ENCODE measurements at regions not wholly inside any gene's neighbourhood (a gene's known extent, or its start where the extent isn't known, plus 50 kb on each side); places are given as distances from the start of the nearest gene placed in this dataset.

DNA sequence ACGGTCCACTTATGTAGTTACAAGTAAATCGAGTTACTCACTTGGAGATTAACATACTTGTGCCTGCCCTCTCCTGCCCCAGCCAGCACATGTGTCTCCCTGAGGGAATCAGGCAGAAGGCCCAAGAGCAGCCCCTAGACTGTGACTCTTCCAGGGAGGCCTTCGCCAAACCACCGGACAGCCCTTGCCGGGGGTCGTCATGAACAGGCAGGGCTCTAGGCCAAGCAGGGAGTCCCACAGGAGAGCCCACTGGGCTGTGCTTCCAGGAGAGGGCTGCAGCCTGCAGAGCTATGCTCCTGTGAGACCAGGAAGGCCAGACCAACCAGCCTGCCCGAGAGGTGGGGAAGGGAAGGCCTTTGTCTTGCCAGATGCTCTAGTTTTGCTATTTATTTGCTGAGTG is 283.3 kb downstream of the FOXO1 start:
- no peak for TF ChIP-seq EZH2 (IDR thresholded peaks at IDR 0.05; ENCODE audit: borderline replicate concordance)
- TF ChIP-seq, protein P1, sequence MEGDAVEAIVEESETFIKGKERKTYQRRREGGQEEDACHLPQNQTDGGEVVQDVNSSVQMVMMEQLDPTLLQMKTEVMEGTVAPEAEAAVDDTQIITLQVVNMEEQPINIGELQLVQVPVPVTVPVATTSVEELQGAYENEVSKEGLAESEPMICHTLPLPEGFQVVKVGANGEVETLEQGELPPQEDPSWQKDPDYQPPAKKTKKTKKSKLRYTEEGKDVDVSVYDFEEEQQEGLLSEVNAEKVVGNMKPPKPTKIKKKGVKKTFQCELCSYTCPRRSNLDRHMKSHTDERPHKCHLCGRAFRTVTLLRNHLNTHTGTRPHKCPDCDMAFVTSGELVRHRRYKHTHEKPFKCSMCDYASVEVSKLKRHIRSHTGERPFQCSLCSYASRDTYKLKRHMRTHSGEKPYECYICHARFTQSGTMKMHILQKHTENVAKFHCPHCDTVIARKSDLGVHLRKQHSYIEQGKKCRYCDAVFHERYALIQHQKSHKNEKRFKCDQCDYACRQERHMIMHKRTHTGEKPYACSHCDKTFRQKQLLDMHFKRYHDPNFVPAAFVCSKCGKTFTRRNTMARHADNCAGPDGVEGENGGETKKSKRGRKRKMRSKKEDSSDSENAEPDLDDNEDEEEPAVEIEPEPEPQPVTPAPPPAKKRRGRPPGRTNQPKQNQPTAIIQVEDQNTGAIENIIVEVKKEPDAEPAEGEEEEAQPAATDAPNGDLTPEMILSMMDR (IDR thresholded peaks at IDR 0.05; ENCODE audit: poor library complexity), result no peak
